Fibroblast of skin of right biceps (primary cell): ENCODE measurements at regions not wholly inside any gene's neighbourhood (a gene's known extent, or its start where the extent isn't known, plus 50 kb on each side); places are given as distances from the start of the nearest gene placed in this dataset.

Experiments
- DNase-seq: peaks from one replicate; pipeline ENCODE4 v3.0.0-alpha.2; 2013

DNA sequence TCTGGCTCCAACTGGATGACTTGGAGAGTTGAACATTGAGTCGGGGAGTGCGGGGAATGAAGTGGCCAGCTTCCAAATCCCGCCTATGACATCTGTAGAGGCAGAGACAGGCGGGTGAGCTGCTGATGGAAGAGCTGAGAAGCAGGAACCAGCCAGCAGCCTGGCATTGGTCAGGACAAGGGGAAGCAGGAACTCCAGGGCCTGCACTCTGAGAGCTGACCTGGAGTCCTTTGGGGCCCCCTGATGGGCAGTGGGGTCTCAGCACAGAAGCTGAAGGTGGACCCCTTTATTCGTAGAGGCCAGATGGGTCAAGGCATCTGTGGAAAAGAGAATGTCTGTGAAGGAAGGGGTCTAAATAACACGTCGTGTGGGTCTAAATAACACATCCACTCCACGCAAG, 57.0 kb downstream of the SEC61G start:
- no peak for DNase-seq

GRCh38 chr7:54699715-54700114, 59.3 kb downstream of the SEC61G start:
- DNase-seq, result no peak

- no peak for DNase-seq
Measured at GRCh38 chr7:54697659-54698186, 61.3 kb downstream of the SEC61G start.

DNA sequence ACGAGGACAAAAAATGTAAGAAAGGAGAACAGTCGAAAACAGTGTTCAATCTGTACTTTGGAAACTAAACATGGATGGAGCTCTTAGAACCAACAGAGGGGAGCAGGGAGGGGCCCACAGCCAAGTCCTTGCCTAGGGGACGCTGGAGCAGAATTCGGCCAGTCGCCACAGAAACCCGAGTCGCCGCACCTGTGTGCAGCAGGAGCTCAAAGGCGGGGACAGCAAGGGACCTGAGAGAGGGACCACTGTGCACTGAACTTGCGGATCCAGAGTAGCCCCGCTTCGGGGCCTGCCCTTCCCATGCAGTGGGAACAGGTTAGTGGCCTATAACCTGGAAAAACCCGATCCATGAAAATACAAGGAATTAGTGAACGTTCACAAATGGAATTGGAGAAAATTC, 68.1 kb downstream of the SEC61G start:
- no peak for DNase-seq

- DNase-seq, result no peak
Measured at GRCh38 chr7:54690050-54690443, 69.0 kb downstream of the SEC61G start.

GRCh38 chr7:54689394-54690049, 69.5 kb downstream of the SEC61G start:
- DNase-seq, result no peak

- DNase-seq, result no peak
Measured at GRCh38 chr7:54687462-54688212, 71.4 kb downstream of the SEC61G start.

DNA sequence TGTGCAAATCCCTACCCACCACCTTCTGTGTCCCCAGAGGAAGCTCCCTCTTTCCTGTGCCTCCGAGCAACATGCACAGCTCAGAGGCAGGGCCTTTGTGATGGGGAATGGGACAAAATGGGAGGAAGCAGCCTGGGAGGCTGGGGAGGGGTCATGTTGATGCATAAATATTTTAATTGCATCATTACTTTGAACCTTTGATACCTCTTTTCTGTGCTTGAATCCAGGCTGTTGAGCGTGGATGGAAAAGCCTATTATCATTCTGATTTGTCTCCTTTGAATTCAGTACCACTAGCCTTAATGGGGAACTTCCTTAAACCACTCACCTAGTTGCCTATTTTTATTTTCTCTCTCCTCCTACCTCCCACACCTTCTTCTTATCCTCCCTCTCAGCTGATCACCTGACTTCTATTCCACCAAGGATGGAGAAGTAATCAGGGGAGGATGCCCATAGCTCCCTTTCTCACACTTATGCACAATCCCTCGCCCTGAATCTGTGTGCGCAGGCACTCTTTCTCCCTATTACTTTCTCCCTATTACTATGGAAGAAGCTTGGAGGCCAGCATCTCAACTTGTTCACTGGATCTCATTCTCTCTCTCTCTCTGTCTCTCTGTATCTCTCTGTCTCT, 78.5 kb downstream of the SEC61G start:
- no peak for DNase-seq

DNA sequence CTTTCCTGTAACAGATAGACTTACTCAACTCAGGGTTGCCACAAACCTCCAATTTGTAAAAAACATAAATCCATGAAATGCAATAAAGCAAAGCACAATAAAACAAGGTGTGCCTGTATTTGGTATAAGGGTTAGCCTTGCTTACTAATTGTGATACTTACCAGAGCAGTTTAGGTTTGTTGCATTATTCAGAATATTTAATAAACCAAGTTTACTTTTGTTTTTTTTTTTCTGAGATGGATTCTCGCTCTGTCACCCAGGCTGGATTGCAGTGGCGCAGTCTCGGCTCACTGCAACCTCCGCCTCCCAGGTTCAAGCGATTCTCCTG, 79.6 kb downstream of the SEC61G start:
- DNase-seq, result no peak

DNA sequence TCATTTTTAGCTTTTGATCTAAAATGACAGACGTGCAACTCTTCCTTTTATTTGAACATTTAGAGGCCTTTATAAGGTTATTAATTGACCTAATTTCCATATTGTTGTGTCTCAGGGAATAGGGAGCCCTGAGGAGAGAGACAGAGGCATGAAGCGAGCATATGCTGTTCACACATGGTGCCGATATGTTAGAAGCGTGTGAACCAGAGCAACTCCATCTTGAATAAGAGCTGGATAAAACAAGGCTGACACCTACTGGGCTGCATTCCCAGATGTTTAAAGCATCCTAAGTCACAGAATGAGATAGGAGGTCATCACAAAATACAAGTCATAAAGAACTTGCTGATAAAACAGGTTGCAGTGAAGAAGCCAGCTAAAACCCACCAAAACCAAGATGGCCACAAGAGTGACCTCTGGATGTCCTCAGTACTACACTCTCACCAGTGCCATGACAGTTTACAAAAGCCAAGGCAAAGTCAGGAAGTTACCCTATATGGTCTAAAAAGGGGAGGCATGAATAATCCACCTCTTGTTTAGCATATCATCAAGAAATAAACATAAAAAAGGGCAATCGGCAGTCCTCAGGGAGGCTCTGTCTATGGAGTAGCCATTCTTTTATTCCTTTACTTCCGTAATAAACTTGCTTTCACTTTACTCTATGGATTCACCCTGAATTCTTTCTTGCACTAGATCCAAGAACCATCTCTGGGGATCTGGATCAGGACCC, 80.1 kb downstream of the SEC61G start:
- no peak for DNase-seq

GRCh38 chr7:54674891-54675290, 84.1 kb downstream of the SEC61G start:
- DNase-seq, result no peak

DNA sequence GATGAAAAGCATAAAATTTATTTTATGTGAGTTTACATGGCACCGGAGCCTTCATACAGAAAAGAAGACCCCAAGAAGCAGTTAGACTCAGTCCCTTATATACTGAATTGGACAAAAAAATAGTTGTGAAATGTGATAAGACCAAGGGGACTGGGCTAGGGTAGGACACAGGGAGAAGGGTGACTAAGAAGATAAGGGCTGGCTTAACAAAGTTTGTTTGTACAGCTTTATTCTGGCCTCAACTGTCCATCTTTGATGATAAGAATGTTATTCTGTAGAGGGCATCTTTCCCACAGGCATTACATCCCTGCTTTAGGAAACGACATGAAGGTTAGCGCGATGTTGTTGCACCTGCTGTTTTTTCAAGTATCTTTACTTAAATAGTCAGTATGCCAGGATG, 86.5 kb downstream of the SEC61G start:
- no peak for DNase-seq

GRCh38 chr7:54664235-54665228, 94.5 kb downstream of the SEC61G start:
- peak; percentile 8 for DNase-seq

GRCh38 chr7:54663603-54664234, 95.3 kb downstream of the SEC61G start:
- DNase-seq, result no peak

GRCh38 chr7:54663186-54663585, 95.8 kb downstream of the SEC61G start:
- DNase-seq, result no peak

DNA sequence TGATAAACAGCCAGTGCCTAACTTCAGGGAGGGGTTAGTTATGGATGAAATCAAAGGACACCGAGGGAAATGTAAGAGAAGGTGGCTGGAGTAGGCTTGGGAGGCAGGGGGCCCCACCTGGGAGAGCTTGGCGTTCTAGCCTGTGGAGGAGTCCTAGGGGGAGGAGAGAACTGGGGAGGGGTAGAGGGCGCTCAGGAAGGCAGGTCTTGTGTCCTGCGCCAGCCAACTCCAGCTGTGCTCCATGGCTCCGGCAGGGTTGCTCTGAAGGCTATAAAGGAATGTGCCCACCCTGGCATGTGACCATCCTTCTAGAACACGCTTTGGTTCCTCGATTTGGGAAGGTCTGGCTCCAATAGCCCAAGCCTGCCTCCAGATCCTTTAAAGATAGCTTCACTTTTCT, 96.3 kb downstream of the SEC61G start:
- no peak for DNase-seq

GRCh38 chr7:54653905-54654304, 105.1 kb downstream of the SEC61G start:
- DNase-seq, result no peak

DNA sequence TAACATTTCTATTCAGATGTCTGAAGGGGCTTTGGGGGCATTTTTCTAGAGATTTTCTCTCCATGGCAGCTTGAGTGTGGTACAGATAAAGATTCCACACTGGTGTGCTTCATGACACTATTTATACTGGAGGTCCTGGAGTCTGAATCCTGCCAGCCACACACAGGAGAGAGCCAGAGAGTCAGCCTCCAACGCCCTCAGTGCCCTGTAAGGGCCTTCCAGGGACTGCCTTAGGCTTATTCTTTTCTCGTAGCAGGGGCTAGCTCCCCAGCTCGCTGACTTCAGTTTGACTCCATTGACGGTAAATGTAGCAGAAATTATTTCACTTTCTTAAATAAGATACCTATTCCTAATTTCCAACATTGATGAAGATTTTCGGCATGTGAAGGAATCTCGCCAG, 100.9 kb downstream of the VSTM2A start:
- DNase-seq, result no peak

DNA sequence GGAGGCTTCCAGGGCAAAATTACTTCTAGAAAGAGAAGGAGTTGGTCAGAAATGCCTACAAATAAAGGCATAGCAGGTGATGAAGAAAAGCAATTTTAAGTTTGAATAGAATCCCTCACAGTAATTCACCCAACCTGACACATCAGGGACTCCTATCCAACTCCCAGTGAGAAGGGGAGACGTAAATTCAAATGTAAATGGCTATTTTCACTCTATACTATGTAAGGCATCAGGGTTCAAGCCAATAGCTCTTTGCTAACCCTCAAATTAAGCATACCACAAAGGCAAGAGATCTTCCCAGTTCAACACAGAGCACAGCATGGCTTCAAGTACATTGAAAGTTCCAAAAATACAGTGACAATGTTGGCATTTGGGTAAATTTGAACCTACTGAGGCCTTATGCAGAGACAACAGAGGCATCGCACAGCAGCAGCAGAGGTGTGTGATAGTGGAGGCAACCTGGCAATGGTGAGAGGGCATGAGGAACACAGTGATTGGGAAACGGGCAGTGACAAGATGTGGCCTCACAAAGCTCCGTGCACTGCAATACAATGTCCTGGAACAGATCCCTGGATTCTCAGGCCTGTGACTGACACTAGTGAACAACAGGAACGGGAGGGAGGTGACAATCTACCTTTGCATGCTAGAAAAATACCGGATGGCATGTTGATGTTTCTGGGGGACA, 95.7 kb downstream of the VSTM2A start:
- no peak for DNase-seq

- no peak for DNase-seq
Measured at GRCh38 chr7:54632696-54633095, 90.5 kb downstream of the VSTM2A start.

DNA sequence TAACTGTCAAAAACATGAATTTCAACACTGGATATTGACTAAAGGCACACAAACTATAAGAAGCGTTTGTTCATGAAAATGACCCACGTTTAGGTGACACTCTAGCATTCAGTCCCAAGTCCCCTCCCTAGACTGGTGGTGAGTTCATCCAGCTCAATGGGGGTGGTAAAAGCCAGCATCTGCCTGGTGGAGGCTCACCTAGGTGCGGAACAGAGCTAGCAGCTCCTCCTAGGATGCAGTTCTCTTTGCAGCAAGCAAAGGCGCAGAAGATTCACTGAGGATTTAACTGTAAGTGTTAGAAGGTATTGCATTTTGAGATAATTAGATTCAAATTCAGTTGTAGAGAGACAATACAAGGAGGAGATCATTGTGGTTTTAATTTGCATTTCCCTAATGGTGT, 87.6 kb downstream of the VSTM2A start:
- DNase-seq, result no peak
